GM23338 (cell line): ENCODE measurements at regions not wholly inside any gene's neighbourhood (a gene's known extent, or its start where the extent isn't known, plus 50 kb on each side); places are given as distances from the start of the nearest gene placed in this dataset.

Experiments
- ATAC-seq: fragments of 200-7000 bp; cut with Tn5 transposase; 3 replicates; pipeline ENCODE4 v1.9.1; 2020
- DNase-seq: peaks from one replicate; pipeline ENCODE4 v3.0.0-alpha.2; 2015; ENCODE audit warnings: low spot score
- H2AFZ ChIP-seq: fragments of 200-600 bp; sonication (generic); 2 replicates; pipeline ENCODE4 v1.8.0; 2016; ENCODE audit warnings: antibody characterized with exemption, mild to moderate bottlenecking, moderate library complexity
- H3F3A ChIP-seq: fragments of 200-600 bp; sonication (generic); replicated peaks from 2 replicates; pipeline ENCODE4 v1.8.0; 2017; ENCODE audit warnings: antibody characterized with exemption, mixed run types, low read depth
- H3K27ac ChIP-seq: fragments of 200-600 bp; sonication (generic); 2 replicates; pipeline ENCODE4 v1.6.1; 2016; ENCODE audit warnings: low read depth
- H3K27me3 ChIP-seq: fragments of 200-600 bp; sonication (generic); 2 replicates; pipeline ENCODE4 v1.8.0; 2016; ENCODE audit warnings: mild to moderate bottlenecking, mixed run types, moderate library complexity; ENCODE audit not compliant: insufficient read depth
- H3K36me3 ChIP-seq: fragments of 200-600 bp; sonication (generic); 2 replicates; pipeline ENCODE4 v1.8.0; 2016; ENCODE audit warnings: mild to moderate bottlenecking; ENCODE audit not compliant: insufficient read depth
- H3K4me1 ChIP-seq: fragments of 200-600 bp; sonication (generic); 2 replicates; pipeline ENCODE4 v1.8.0; 2016; ENCODE audit warnings: mild to moderate bottlenecking, moderate library complexity; ENCODE audit not compliant: insufficient read depth
- H3K4me2 ChIP-seq: fragments of 200-600 bp; sonication (generic); 2 replicates; pipeline ENCODE4 v1.7.1; 2017; ENCODE audit warnings: mixed run types
- H3K4me3 ChIP-seq: fragments of 200-600 bp; sonication (generic); 2 replicates; pipeline ENCODE4 v1.6.1; 2016; ENCODE audit warnings: mixed run types
- H3K79me2 ChIP-seq: fragments of 200-600 bp; sonication (generic); replicated peaks from 2 replicates; pipeline ENCODE4 v1.8.0; 2017; ENCODE audit warnings: mild to moderate bottlenecking; ENCODE audit not compliant: insufficient read depth
- H3K9me2 ChIP-seq: fragments of 200-600 bp; sonication (generic); 2 replicates; pipeline ENCODE4 v1.8.0; 2017; ENCODE audit not compliant: insufficient read depth
- H4K20me1 ChIP-seq: fragments of 200-600 bp; sonication (generic); replicated peaks from 2 replicates; pipeline ENCODE4 v1.8.0; 2017; ENCODE audit warnings: mild to moderate bottlenecking; ENCODE audit not compliant: insufficient read depth
- H3K27ac Mint-ChIP-seq: 2 replicates; pipeline ENCODE4 v1.8.0; 2020; ENCODE audit warnings: inconsistent platforms, mild to moderate bottlenecking, moderate library complexity, mixed read lengths
- H3K27me3 Mint-ChIP-seq: 3 replicates; pipeline ENCODE4 v1.8.0; 2022; ENCODE audit warnings: low read depth, mild to moderate bottlenecking, moderate library complexity, mixed read lengths, inconsistent platforms; ENCODE audit not compliant: insufficient read depth, poor library complexity
- H3K36me3 Mint-ChIP-seq: 3 replicates; pipeline ENCODE4 v1.8.0; 2021; ENCODE audit warnings: low read depth, mild to moderate bottlenecking, inconsistent platforms, moderate library complexity, mixed read lengths
- H3K4me1 Mint-ChIP-seq: 3 replicates; pipeline ENCODE4 v1.8.0; 2020; ENCODE audit warnings: mild to moderate bottlenecking, inconsistent platforms, mixed read lengths
- H3K4me3 Mint-ChIP-seq: 3 replicates; pipeline ENCODE4 v1.8.0; 2021; ENCODE audit warnings: moderate library complexity, mild to moderate bottlenecking, inconsistent platforms, mixed read lengths
- H3K9me3 Mint-ChIP-seq: 3 replicates; pipeline ENCODE4 v1.8.0; 2020; ENCODE audit warnings: moderate library complexity, mild to moderate bottlenecking, inconsistent platforms, mixed read lengths
- CREB1 ChIP-seq: fragments of 250-450 bp; sonication (Bioruptor Pico); IDR thresholded peaks from 2 replicates; pipeline ENCODE4 v1.5.0; 2020; ENCODE audit warnings: low read depth, mild to moderate bottlenecking, moderate library complexity
- EZH2 ChIP-seq: fragments of 200-600 bp; sonication (generic); IDR thresholded peaks from one replicate; pipeline ENCODE4 v1.8.0; 2017; ENCODE audit warnings: antibody characterized with exemption, mild to moderate bottlenecking, low read depth; ENCODE audit not compliant: unreplicated experiment
- EZH2phosphoT487 ChIP-seq: fragments of 200-600 bp; sonication (generic); IDR thresholded peaks from one replicate; pipeline ENCODE4 v1.8.1; 2018; ENCODE audit warnings: antibody characterized with exemption; ENCODE audit not compliant: unreplicated experiment
- JUNB ChIP-seq: IDR thresholded peaks from one replicate; pipeline ENCODE4 v1.6.1; 2016; ENCODE audit warnings: antibody characterized with exemption; ENCODE audit not compliant: unreplicated experiment
- NANOG ChIP-seq: IDR thresholded peaks from 2 replicates; pipeline ENCODE4 v1.6.1; 2016; ENCODE audit warnings: antibody characterized with exemption, borderline replicate concordance
- POLR2AphosphoS5 ChIP-seq: IDR thresholded peaks from 2 replicates; pipeline ENCODE4 v1.6.1; 2016; ENCODE audit warnings: antibody characterized with exemption, low read depth
- STAT1 ChIP-seq: IDR thresholded peaks from one replicate; pipeline ENCODE4 v1.6.1; 2016; ENCODE audit warnings: antibody characterized with exemption; ENCODE audit not compliant: unreplicated experiment
- ZNF114 ChIP-seq: fragments of 250-450 bp; sonication (Bioruptor Pico); IDR thresholded peaks from 2 replicates; pipeline ENCODE4 v1.5.0; 2020; ENCODE audit warnings: mild to moderate bottlenecking, moderate library complexity
- ZNF331 ChIP-seq: fragments of 250-450 bp; sonication (Bioruptor Pico); IDR thresholded peaks from 2 replicates; pipeline ENCODE4 v1.5.0; 2020; ENCODE audit warnings: low read depth, mild to moderate bottlenecking, moderate library complexity
- ZNF462 ChIP-seq: fragments of 250-450 bp; sonication (Bioruptor Pico); IDR thresholded peaks from 2 replicates; pipeline ENCODE4 v1.5.0; 2020; ENCODE audit warnings: mild to moderate bottlenecking, moderate library complexity
- TF ChIP-seq, protein P1 (sequence below), 2 experiments: fragments of 200-600 bp in 1 of 2; sonication (generic) in 1 of 2; conservative IDR thresholded peaks; 2 replicates each; pipeline versions ENCODE4 v1.5.1 to v1.6.1; 2016 to 2017; ENCODE audit warnings: antibody characterized with exemption in 2 of 2, low read depth in 2 of 2, mild to moderate bottlenecking in 2 of 2, moderate library complexity in 1 of 2
- TF ChIP-seq, protein P2 (sequence below): IDR thresholded peaks from 2 replicates; pipeline ENCODE4 v1.6.1; 2016; ENCODE audit warnings: antibody characterized with exemption
- TF ChIP-seq, protein P3 (sequence below): IDR thresholded peaks from one replicate; pipeline ENCODE4 v1.6.1; 2018; ENCODE audit warnings: antibody characterized with exemption; ENCODE audit not compliant: unreplicated experiment

- peaks cover 2% of the 10 kb centered on the region for H3K27me3 Mint-ChIP-seq
- no peaks in the 10 kb centered on the region for H3K36me3 Mint-ChIP-seq
- Histone ChIP-seq H3K36me3 (no peaks in the 10 kb centered on the region), H3K27me3 (no peaks in the 10 kb centered on the region), H3K4me1 (no peaks in the 10 kb centered on the region), H3K9me2 (no peaks in the 10 kb centered on the region), H3K79me2 (no peaks in the 10 kb centered on the region), H3K4me2 (no peak overlapping the region), H2AFZ (no peak overlapping the region), H3K4me3 (no peak overlapping the region), H3K27ac (no peak overlapping the region), H3F3A (no peaks in the 10 kb centered on the region), H4K20me1 (no peaks in the 10 kb centered on the region)
- H3K4me3 Mint-ChIP-seq: no peak overlapping the region
- no peaks in the 10 kb centered on the region for H3K4me1 Mint-ChIP-seq
- DNase-seq: no peak
- ATAC-seq: no peak
- H3K27ac Mint-ChIP-seq: no peak overlapping the region
- no peaks in the 10 kb centered on the region for H3K9me3 Mint-ChIP-seq
- TF ChIP-seq NANOG: no peak
- TF ChIP-seq, protein P1, sequence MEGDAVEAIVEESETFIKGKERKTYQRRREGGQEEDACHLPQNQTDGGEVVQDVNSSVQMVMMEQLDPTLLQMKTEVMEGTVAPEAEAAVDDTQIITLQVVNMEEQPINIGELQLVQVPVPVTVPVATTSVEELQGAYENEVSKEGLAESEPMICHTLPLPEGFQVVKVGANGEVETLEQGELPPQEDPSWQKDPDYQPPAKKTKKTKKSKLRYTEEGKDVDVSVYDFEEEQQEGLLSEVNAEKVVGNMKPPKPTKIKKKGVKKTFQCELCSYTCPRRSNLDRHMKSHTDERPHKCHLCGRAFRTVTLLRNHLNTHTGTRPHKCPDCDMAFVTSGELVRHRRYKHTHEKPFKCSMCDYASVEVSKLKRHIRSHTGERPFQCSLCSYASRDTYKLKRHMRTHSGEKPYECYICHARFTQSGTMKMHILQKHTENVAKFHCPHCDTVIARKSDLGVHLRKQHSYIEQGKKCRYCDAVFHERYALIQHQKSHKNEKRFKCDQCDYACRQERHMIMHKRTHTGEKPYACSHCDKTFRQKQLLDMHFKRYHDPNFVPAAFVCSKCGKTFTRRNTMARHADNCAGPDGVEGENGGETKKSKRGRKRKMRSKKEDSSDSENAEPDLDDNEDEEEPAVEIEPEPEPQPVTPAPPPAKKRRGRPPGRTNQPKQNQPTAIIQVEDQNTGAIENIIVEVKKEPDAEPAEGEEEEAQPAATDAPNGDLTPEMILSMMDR (conservative IDR thresholded peaks at IDR 0.05; ENCODE audit: low read depth in 2 of 2): no peak
- TF ChIP-seq, protein P2, sequence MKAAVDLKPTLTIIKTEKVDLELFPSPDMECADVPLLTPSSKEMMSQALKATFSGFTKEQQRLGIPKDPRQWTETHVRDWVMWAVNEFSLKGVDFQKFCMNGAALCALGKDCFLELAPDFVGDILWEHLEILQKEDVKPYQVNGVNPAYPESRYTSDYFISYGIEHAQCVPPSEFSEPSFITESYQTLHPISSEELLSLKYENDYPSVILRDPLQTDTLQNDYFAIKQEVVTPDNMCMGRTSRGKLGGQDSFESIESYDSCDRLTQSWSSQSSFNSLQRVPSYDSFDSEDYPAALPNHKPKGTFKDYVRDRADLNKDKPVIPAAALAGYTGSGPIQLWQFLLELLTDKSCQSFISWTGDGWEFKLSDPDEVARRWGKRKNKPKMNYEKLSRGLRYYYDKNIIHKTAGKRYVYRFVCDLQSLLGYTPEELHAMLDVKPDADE: no peak
- no peak for TF ChIP-seq EZH2phosphoT487
- no peak for TF ChIP-seq ZNF114 (CRISPR knock-in tag)
- TF ChIP-seq, protein P3, sequence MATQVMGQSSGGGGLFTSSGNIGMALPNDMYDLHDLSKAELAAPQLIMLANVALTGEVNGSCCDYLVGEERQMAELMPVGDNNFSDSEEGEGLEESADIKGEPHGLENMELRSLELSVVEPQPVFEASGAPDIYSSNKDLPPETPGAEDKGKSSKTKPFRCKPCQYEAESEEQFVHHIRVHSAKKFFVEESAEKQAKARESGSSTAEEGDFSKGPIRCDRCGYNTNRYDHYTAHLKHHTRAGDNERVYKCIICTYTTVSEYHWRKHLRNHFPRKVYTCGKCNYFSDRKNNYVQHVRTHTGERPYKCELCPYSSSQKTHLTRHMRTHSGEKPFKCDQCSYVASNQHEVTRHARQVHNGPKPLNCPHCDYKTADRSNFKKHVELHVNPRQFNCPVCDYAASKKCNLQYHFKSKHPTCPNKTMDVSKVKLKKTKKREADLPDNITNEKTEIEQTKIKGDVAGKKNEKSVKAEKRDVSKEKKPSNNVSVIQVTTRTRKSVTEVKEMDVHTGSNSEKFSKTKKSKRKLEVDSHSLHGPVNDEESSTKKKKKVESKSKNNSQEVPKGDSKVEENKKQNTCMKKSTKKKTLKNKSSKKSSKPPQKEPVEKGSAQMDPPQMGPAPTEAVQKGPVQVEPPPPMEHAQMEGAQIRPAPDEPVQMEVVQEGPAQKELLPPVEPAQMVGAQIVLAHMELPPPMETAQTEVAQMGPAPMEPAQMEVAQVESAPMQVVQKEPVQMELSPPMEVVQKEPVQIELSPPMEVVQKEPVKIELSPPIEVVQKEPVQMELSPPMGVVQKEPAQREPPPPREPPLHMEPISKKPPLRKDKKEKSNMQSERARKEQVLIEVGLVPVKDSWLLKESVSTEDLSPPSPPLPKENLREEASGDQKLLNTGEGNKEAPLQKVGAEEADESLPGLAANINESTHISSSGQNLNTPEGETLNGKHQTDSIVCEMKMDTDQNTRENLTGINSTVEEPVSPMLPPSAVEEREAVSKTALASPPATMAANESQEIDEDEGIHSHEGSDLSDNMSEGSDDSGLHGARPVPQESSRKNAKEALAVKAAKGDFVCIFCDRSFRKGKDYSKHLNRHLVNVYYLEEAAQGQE: no peak
- no peak for TF ChIP-seq POLR2AphosphoS5
- TF ChIP-seq ZNF331 (CRISPR knock-in tag): no peak
- no peak for TF ChIP-seq ZNF462 (CRISPR knock-in tag)
- TF ChIP-seq JUNB: no peak
- TF ChIP-seq STAT1: no peak
- no peak for TF ChIP-seq EZH2
- no peak for TF ChIP-seq CREB1
Measured at GRCh38 chrX:39039890-39040289, 238.6 kb downstream of the MID1IP1 start.
